GM12878 (cell line): ENCODE measurements at regions not wholly inside any gene's neighbourhood (a gene's known extent, or its start where the extent isn't known, plus 50 kb on each side); places are given as distances from the start of the nearest gene placed in this dataset.

ENCODE experiments used
- ASH2L ChIP-seq: fragments of 300-600, 200-600 bp; sonication (generic); IDR thresholded peaks from 2 replicates; pipeline ENCODE4 v1.6.1; 2017; ENCODE audit warnings: low read depth, mild to moderate bottlenecking, borderline replicate concordance
- BHLHE40 ChIP-seq, 2 experiments: fragments of 450-650 bp in 1 of 2; IDR thresholded peaks; 2 replicates each; pipeline ENCODE4 v1.6.1; 2011 to 2017; ENCODE audit warnings: low read depth in 2 of 2, borderline replicate concordance in 1 of 2, improper control_type of control experiment in 1 of 2, low read length in 1 of 2, mild to moderate bottlenecking in 1 of 2
- BMI1 ChIP-seq: fragments of 450-650 bp; IDR thresholded peaks from 2 replicates; pipeline ENCODE4 v1.6.1; 2016; ENCODE audit warnings: mild to moderate bottlenecking, moderate library complexity, borderline replicate concordance
- CHD1 ChIP-seq: IDR thresholded peaks from 2 replicates; pipeline ENCODE4 v1.6.1; 2012; ENCODE audit warnings: low read depth, low read length, improper control_type of control experiment
- E2F4 ChIP-seq: IDR thresholded peaks from 2 replicates; pipeline ENCODE4 v1.6.1; 2012; ENCODE audit warnings: low read depth, low read length, improper control_type of control experiment
- E2F8 ChIP-seq: fragments of 450-650 bp; IDR thresholded peaks from 2 replicates; pipeline ENCODE4 v1.6.1; 2018; ENCODE audit warnings: mild to moderate bottlenecking, low read depth, moderate library complexity; ENCODE audit not compliant: partially characterized antibody
- EGR1 ChIP-seq, 2 experiments: IDR thresholded peaks; 1 replicate in 1 of 2; 2 replicates in 1 of 2; pipeline ENCODE4 v1.6.1; 2011 to 2012; ENCODE audit warnings: low read depth in 2 of 2, low read length in 2 of 2, borderline replicate concordance in 1 of 2, mild to moderate bottlenecking in 1 of 2, moderate library complexity in 1 of 2
- ETV6 ChIP-seq, 2 experiments: fragments of 450-650 bp in 1 of 2; IDR thresholded peaks in 1 of 2; conservative IDR thresholded peaks in 1 of 2; 2 replicates each; pipeline ENCODE4 v1.6.1; 2014; ENCODE audit warnings: antibody characterized with exemption in 1 of 2, borderline replicate concordance in 1 of 2, low read depth in 1 of 2, mild to moderate bottlenecking in 1 of 2, moderate library complexity in 1 of 2
- PRDM15 ChIP-seq: fragments of 450-650 bp; formaldehyde crosslinking; IDR thresholded peaks from 2 replicates; pipeline ENCODE4 v1.4.0; 2020; ENCODE audit warnings: mild to moderate bottlenecking, moderate library complexity
- RAD21 ChIP-seq: IDR thresholded peaks from 2 replicates; pipeline ENCODE4 v1.6.1; 2011; ENCODE audit warnings: mild to moderate bottlenecking, low read depth, low read length, moderate library complexity; ENCODE audit not compliant: insufficient read depth
- RBBP5 ChIP-seq: fragments of 200-600 bp; sonication (generic); conservative IDR thresholded peaks from 2 replicates; pipeline ENCODE4 v1.6.1; 2016
- REST ChIP-seq: IDR thresholded peaks from 2 replicates; pipeline ENCODE4 v1.6.1; 2012; ENCODE audit warnings: mild to moderate bottlenecking, low read depth, low read length
- SP1 ChIP-seq: IDR thresholded peaks from one replicate; pipeline ENCODE4 v1.6.1; 2011; ENCODE audit warnings: low read depth, low read length
- USF1 ChIP-seq: IDR thresholded peaks from 2 replicates; pipeline ENCODE4 v1.6.1; 2011; ENCODE audit warnings: borderline replicate concordance, low read depth, mild to moderate bottlenecking, moderate library complexity, mixed read lengths, low read length; ENCODE audit not compliant: insufficient read depth; ENCODE audit errors: extremely low read length
- ZNF217 ChIP-seq: fragments of 450-650 bp; IDR thresholded peaks from 2 replicates; pipeline ENCODE4 v1.6.1; 2017; ENCODE audit warnings: antibody characterized with exemption, mild to moderate bottlenecking

GRCh38 chr6:26157251-26158075, 70.2 kb downstream of the HFE start (continued):
- no peak for TF ChIP-seq REST
- TF ChIP-seq BHLHE40 (IDR thresholded peaks at IDR 0.05; ENCODE audit: borderline replicate concordance in 1 of 2, low read depth in 2 of 2, low read length in 1 of 2): peak; percentile 14 to 26; a peak in 2 of 4 replicates
- TF ChIP-seq E2F8: peak; percentile 57
- TF ChIP-seq SP1: peak; percentile 83
- TF ChIP-seq EGR1 (IDR thresholded peaks at IDR 0.05; ENCODE audit: borderline replicate concordance in 1 of 2, low read depth in 2 of 2, low read length in 2 of 2): peak in 1 of 2 experiments; percentile 12; a peak in 2 of 3 replicates
- no peak for TF ChIP-seq ZNF217
- TF ChIP-seq ASH2L: no peak
- no peak for TF ChIP-seq RAD21
- no peak; a peak in 1 of 4 replicates for TF ChIP-seq ETV6 (conservative IDR thresholded peaks at IDR 0.05 in 1 of 2, IDR thresholded peaks at IDR 0.05 in 1 of 2; ENCODE audit: borderline replicate concordance in 1 of 2, low read depth in 1 of 2)
- peak; percentile 93 for TF ChIP-seq BMI1
- TF ChIP-seq CHD1: peak; percentile 89
- TF ChIP-seq USF1: no peak
- TF ChIP-seq E2F4: no peak
- TF ChIP-seq RBBP5: no peak
- TF ChIP-seq PRDM15: peak; percentile 99
